B cell (primary cell): ENCODE measurements at regions not wholly inside any gene's neighbourhood (a gene's known extent, or its start where the extent isn't known, plus 50 kb on each side); places are given as distances from the start of the nearest gene placed in this dataset.
"Not testable (repeated sequence)": the region's sequence is repeated elsewhere in the genome, so short reads cannot be mapped to it uniquely, and the experiment has no call there.

Experiments used
- EZH2 ChIP-seq: IDR thresholded peaks from 2 replicates; pipeline ENCODE4 v1.6.1; 2012; ENCODE audit warnings: borderline replicate concordance, low read depth, mild to moderate bottlenecking, moderate library complexity, low read length; ENCODE audit not compliant: insufficient read depth, poor library complexity, severe bottlenecking
- TF ChIP-seq, protein P1 (sequence below): fragments of 200-600 bp; IDR thresholded peaks from one replicate; pipeline ENCODE4 v1.8.0; 2022; ENCODE audit warnings: antibody characterized with exemption, mild to moderate bottlenecking

DNA sequence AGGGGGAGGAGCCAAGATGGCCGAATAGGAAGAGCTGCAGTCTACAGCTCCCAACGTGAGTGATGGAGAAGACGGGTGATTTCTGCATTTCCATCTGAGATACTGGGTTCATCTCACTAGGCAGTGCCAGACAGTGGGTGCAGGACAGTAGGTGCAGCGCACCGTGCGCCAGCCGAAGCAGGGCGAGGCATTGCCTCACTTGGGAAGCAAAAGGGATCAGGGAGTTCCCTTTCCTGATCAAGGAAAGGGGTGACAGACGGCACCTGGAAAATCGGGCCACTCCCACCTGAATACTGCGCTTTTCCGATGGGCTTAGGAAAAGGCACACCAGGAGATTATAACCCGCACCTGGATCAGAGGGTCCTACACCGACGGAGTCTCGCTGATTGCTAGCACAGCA, 121.1 kb upstream of the SESTD1 start:
- TF ChIP-seq, protein P1, sequence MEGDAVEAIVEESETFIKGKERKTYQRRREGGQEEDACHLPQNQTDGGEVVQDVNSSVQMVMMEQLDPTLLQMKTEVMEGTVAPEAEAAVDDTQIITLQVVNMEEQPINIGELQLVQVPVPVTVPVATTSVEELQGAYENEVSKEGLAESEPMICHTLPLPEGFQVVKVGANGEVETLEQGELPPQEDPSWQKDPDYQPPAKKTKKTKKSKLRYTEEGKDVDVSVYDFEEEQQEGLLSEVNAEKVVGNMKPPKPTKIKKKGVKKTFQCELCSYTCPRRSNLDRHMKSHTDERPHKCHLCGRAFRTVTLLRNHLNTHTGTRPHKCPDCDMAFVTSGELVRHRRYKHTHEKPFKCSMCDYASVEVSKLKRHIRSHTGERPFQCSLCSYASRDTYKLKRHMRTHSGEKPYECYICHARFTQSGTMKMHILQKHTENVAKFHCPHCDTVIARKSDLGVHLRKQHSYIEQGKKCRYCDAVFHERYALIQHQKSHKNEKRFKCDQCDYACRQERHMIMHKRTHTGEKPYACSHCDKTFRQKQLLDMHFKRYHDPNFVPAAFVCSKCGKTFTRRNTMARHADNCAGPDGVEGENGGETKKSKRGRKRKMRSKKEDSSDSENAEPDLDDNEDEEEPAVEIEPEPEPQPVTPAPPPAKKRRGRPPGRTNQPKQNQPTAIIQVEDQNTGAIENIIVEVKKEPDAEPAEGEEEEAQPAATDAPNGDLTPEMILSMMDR, result not testable (repeated sequence)
- not testable (repeated sequence) for TF ChIP-seq EZH2
